HCT116 (cell line): ENCODE measurements at regions not wholly inside any gene's neighbourhood (a gene's known extent, or its start where the extent isn't known, plus 50 kb on each side); places are given as distances from the start of the nearest gene placed in this dataset.

Source experiments
- ATAC-seq: fragments of 200-7000 bp; cut with Tn5 transposase; 2 replicates; pipeline ENCODE4 v1.9.1; 2020; ENCODE audit warnings: mild to moderate bottlenecking, moderate library complexity
- BruUV-seq: library from RNA; stranded (reverse); fragments of 400-500 nt; replicated peaks from 2 replicates; lab custom pipeline; 2021; lab: Mats Ljungman, UMichigan
- CTCF ChIA-PET: fragments of 300-600 bp; sonication (Branson Sonifier 250); formaldehyde crosslinking; loops from one replicate; lab custom pipeline; 2021; ENCODE audit warnings: antibody characterized with exemption; lab: Charles Lee
- POLR2A ChIA-PET: fragments of 300-600, 350-600 bp; sonication (Branson Sonifier 250); formaldehyde crosslinking; loops from one replicate; lab custom pipeline; 2021; ENCODE audit warnings: antibody characterized with exemption; lab: Charles Lee
- RAD21 ChIA-PET, 2 experiments: fragments of 300-600 bp; sonication (Branson Sonifier 250); formaldehyde crosslinking; loops; one replicate each; lab custom pipeline; 2023; ENCODE audit warnings: low total read pairs in 2 of 2; ENCODE audit not compliant: uncharacterized antibody in 2 of 2, unreplicated experiment in 2 of 2, low non-redundant PET in 1 of 2; lab: Charles Lee
- DNase-seq: peaks from one replicate; pipeline ENCODE4 v3.0.0-alpha.2; 2010; ENCODE audit warnings: low read depth, low spot score
- H2AFZ ChIP-seq: fragments of 200-600 bp; shearing (Covaris generic), sonication (generic); 2 replicates; pipeline ENCODE4 v1.6.1; 2017; ENCODE audit warnings: low read depth, mixed run types, mixed read lengths, antibody characterized with exemption, low read length; ENCODE audit not compliant: poor library complexity, severe bottlenecking
- H3K27ac ChIP-seq: 2 replicates; pipeline ENCODE4 v1.5.1; 2012; ENCODE audit warnings: low read depth, low read length
- H3K27me3 ChIP-seq: fragments of 200-600 bp; sonication (generic); 2 replicates; pipeline ENCODE4 v1.6.1; 2016; ENCODE audit warnings: mixed run types, low read length, mixed read lengths; ENCODE audit not compliant: insufficient read depth
- H3K36me3 ChIP-seq, 2 experiments: fragments of 200-500 bp in 1 of 2; fragments of 200-600 bp in 1 of 2; sonication (Bioruptor generic) in 1 of 2; sonication (generic) in 1 of 2; 2 replicates each; pipeline versions ENCODE4 v1.5.1 to v1.6.1; 2014 to 2016; ENCODE audit warnings: low read length in 2 of 2, inconsistent platforms in 1 of 2, mixed read lengths in 1 of 2, mixed run types in 1 of 2; ENCODE audit not compliant: insufficient read depth in 2 of 2, control insufficient read depth in 1 of 2
- H3K4me1 ChIP-seq, 2 experiments: fragments of 200-600 bp in 1 of 2; sonication (generic) in 1 of 2; 2 replicates each; pipeline versions ENCODE4 v1.5.1 to v1.6.1; 2012 to 2017; ENCODE audit warnings: low read length in 2 of 2, inconsistent platforms in 1 of 2, mild to moderate bottlenecking in 1 of 2, mixed read lengths in 1 of 2, mixed run types in 1 of 2, moderate library complexity in 1 of 2; ENCODE audit not compliant: insufficient read depth in 2 of 2, control insufficient read depth in 1 of 2
- H3K4me2 ChIP-seq: fragments of 200-600 bp; sonication (generic); 2 replicates; pipeline ENCODE4 v1.6.1; 2017; ENCODE audit warnings: mixed run types, low read length, mixed read lengths
- H3K4me3 ChIP-seq, 2 experiments: fragments of 200-600 bp in 1 of 2; sonication (generic) in 1 of 2; replicated peaks in 1 of 2; 2 replicates each; pipeline ENCODE4 v1.5.1; 2011 to 2016; ENCODE audit warnings: low read length in 2 of 2, control low read depth in 1 of 2, low read depth in 1 of 2, mild to moderate bottlenecking in 1 of 2, mixed read lengths in 1 of 2, mixed run types in 1 of 2
- H3K79me2 ChIP-seq: fragments of 200-600 bp; sonication (generic); 2 replicates; pipeline ENCODE4 v1.6.1; 2017; ENCODE audit warnings: mild to moderate bottlenecking, mixed run types, low read length, moderate library complexity, mixed read lengths; ENCODE audit not compliant: insufficient read depth
- H3K9ac ChIP-seq: fragments of 200-600 bp; sonication (generic); 2 replicates; pipeline ENCODE4 v1.6.1; 2016; ENCODE audit warnings: low read length, mixed read lengths
- H3K9me2 ChIP-seq: fragments of 200-600 bp; sonication (generic), shearing (Covaris generic); 2 replicates; pipeline ENCODE4 v1.6.1; 2017; ENCODE audit warnings: mixed run types, mild to moderate bottlenecking, moderate library complexity; ENCODE audit not compliant: insufficient read depth
- H3K9me3 ChIP-seq, 2 experiments: fragments of 200-500 bp in 1 of 2; fragments of 200-600 bp in 1 of 2; sonication (Bioruptor generic) in 1 of 2; sonication (generic) in 1 of 2; 2 replicates each; pipeline ENCODE4 v1.6.1; 2014 to 2017; ENCODE audit warnings: low read length in 2 of 2, mixed read lengths in 2 of 2, inconsistent platforms in 1 of 2, low read depth in 1 of 2, mild to moderate bottlenecking in 1 of 2, mixed run types in 1 of 2, moderate library complexity in 1 of 2; ENCODE audit not compliant: control insufficient read depth in 1 of 2, insufficient read depth in 1 of 2
- H4K20me1 ChIP-seq: fragments of 200-600 bp; sonication (generic), shearing (Covaris generic); 2 replicates; pipeline ENCODE4 v1.6.1; 2017; ENCODE audit warnings: mixed run types, mild to moderate bottlenecking, moderate library complexity; ENCODE audit not compliant: insufficient read depth
- CEBPB ChIP-seq: IDR thresholded peaks from 2 replicates; pipeline ENCODE4 v1.6.1; 2012; ENCODE audit warnings: low read depth
- ELF1 ChIP-seq: IDR thresholded peaks from 2 replicates; pipeline ENCODE4 v1.6.1; 2012; ENCODE audit warnings: low read depth, borderline replicate concordance
- EZH2 ChIP-seq: fragments of 200-600 bp; sonication (generic); IDR thresholded peaks from 2 replicates; pipeline ENCODE4 v1.6.1; 2017; ENCODE audit warnings: antibody characterized with exemption, mixed run types
- EZH2phosphoT487 ChIP-seq: fragments of 200-600 bp; IDR thresholded peaks from 2 replicates; pipeline ENCODE4 v1.6.1; 2018; ENCODE audit warnings: antibody characterized with exemption, borderline replicate concordance
- FOSL1 ChIP-seq: IDR thresholded peaks from 2 replicates; pipeline ENCODE4 v1.6.1; 2012; ENCODE audit warnings: low read depth
- POLR2A ChIP-seq: IDR thresholded peaks from 2 replicates; pipeline ENCODE4 v1.7.0; 2011; ENCODE audit warnings: borderline replicate concordance; ENCODE audit not compliant: insufficient read depth, insufficient read length; ENCODE audit errors: extremely low read depth
- RAD21 ChIP-seq: IDR thresholded peaks from 2 replicates; pipeline ENCODE4 v1.6.1; 2012; ENCODE audit warnings: low read depth, mild to moderate bottlenecking
- SIN3A ChIP-seq: IDR thresholded peaks from 2 replicates; pipeline ENCODE4 v1.6.1; 2012; ENCODE audit warnings: low read depth
- SP1 ChIP-seq: IDR thresholded peaks from 2 replicates; pipeline ENCODE4 v1.6.1; 2012; ENCODE audit warnings: low read depth
- SRF ChIP-seq: IDR thresholded peaks from 2 replicates; pipeline ENCODE4 v1.6.1; 2012; ENCODE audit warnings: low read depth
- TCF7L2 ChIP-seq: IDR thresholded peaks from 2 replicates; pipeline ENCODE4 v1.7.0; 2011; ENCODE audit warnings: borderline replicate concordance, inconsistent platforms; ENCODE audit not compliant: insufficient read depth, insufficient read length; ENCODE audit errors: extremely low read depth
- ZNF274 ChIP-seq: fragments of 200-500 bp; sonication (Bioruptor generic); IDR thresholded peaks from 2 replicates; pipeline ENCODE4 v1.6.1; 2014; ENCODE audit warnings: mild to moderate bottlenecking, low read depth, low read length, inconsistent platforms
- intact Hi-C: fragments of 100-400 bp; cut with micrococcal nuclease; formaldehyde crosslinking; loops from 2 replicates; pipeline ENCODE4 v1.10.0; 2022
- TF ChIP-seq, protein P1 (sequence below): IDR thresholded peaks from 2 replicates; pipeline ENCODE4 v1.6.1; 2012; ENCODE audit warnings: low read depth
- TF ChIP-seq, protein P2 (sequence below): IDR thresholded peaks from 2 replicates; pipeline ENCODE4 v1.6.1; 2011; ENCODE audit warnings: mild to moderate bottlenecking, low read length, moderate library complexity; ENCODE audit not compliant: insufficient replicate concordance; ENCODE audit errors: extremely low read depth
- TF ChIP-seq, protein P3 (sequence below): IDR thresholded peaks from 2 replicates; pipeline ENCODE4 v1.6.1; 2012

DNA sequence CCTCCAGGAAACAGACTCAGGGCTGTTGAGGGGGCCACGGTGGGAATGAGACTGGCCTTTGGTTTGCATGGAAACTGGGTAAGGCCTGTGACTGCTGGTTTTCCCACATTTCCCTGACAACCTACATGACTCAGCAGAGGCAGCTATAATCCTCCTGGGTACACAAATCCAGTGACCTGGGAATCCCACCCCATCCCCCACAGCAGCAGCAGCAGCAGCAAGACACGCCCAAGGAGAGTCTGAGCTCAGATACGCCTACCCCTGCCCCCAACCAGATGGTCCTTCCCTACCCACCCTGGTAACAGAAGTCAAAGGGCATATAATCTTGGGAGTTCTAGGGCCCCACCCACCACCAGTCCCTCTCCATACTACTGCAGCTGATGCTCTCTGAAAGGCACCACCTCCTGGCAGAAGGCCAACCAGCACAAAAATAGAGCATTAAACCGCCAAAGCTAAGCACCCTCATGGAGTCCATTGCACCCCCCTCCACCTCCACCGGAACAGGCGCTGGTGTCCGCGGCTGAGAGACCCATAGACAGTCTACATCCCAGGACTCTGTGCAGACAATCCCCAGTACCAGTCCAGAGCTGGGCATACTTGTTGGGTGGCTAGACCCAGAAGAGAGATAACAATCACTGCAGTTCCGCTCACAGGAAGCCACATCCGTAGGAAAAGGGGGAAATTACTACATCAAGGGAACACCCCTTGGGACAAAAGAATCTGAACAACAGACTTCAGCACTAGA is 237.2 kb upstream of the SPRY2 start:
- Histone ChIP-seq H3K4me1 (no peaks in the 10 kb centered on the region), H3K27ac (no peak overlapping the region), H3K9ac (no peak overlapping the region), H3K36me3 (no peaks in the 10 kb centered on the region), H2AFZ (no peak overlapping the region), H3K9me3 (no peaks in the 10 kb centered on the region), H3K9me2 (no peaks in the 10 kb centered on the region), H3K4me3 (no peak overlapping the region), H3K4me2 (no peak overlapping the region), H3K79me2 (no peaks in the 10 kb centered on the region), H3K27me3 (no peaks in the 10 kb centered on the region), H4K20me1 (no peaks in the 10 kb centered on the region)
- ATAC-seq (no peak), DNase-seq (no peak)
- no TSS peak for BruUV-seq
- TF ChIP-seq FOSL1 (no peak), SRF (no peak), EZH2 (no peak), TCF7L2 (no peak), CEBPB (no peak), SP1 (no peak), ZNF274 (no peak), SIN3A (no peak), EZH2phosphoT487 (no peak), POLR2A (no peak), ELF1 (no peak), RAD21 (no peak)
- TF ChIP-seq, protein P1, sequence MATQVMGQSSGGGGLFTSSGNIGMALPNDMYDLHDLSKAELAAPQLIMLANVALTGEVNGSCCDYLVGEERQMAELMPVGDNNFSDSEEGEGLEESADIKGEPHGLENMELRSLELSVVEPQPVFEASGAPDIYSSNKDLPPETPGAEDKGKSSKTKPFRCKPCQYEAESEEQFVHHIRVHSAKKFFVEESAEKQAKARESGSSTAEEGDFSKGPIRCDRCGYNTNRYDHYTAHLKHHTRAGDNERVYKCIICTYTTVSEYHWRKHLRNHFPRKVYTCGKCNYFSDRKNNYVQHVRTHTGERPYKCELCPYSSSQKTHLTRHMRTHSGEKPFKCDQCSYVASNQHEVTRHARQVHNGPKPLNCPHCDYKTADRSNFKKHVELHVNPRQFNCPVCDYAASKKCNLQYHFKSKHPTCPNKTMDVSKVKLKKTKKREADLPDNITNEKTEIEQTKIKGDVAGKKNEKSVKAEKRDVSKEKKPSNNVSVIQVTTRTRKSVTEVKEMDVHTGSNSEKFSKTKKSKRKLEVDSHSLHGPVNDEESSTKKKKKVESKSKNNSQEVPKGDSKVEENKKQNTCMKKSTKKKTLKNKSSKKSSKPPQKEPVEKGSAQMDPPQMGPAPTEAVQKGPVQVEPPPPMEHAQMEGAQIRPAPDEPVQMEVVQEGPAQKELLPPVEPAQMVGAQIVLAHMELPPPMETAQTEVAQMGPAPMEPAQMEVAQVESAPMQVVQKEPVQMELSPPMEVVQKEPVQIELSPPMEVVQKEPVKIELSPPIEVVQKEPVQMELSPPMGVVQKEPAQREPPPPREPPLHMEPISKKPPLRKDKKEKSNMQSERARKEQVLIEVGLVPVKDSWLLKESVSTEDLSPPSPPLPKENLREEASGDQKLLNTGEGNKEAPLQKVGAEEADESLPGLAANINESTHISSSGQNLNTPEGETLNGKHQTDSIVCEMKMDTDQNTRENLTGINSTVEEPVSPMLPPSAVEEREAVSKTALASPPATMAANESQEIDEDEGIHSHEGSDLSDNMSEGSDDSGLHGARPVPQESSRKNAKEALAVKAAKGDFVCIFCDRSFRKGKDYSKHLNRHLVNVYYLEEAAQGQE, result no peak
- TF ChIP-seq, protein P2, sequence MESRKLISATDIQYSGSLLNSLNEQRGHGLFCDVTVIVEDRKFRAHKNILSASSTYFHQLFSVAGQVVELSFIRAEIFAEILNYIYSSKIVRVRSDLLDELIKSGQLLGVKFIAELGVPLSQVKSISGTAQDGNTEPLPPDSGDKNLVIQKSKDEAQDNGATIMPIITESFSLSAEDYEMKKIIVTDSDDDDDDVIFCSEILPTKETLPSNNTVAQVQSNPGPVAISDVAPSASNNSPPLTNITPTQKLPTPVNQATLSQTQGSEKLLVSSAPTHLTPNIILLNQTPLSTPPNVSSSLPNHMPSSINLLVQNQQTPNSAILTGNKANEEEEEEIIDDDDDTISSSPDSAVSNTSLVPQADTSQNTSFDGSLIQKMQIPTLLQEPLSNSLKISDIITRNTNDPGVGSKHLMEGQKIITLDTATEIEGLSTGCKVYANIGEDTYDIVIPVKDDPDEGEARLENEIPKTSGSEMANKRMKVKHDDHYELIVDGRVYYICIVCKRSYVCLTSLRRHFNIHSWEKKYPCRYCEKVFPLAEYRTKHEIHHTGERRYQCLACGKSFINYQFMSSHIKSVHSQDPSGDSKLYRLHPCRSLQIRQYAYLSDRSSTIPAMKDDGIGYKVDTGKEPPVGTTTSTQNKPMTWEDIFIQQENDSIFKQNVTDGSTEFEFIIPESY, result no peak
- TF ChIP-seq, protein P3, sequence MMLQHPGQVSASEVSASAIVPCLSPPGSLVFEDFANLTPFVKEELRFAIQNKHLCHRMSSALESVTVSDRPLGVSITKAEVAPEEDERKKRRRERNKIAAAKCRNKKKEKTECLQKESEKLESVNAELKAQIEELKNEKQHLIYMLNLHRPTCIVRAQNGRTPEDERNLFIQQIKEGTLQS, result no peak
- RAD21 ChIA-PET, result no interaction called here
- CTCF ChIA-PET, result no interaction called here
- intact Hi-C loops, result no loop called here
- POLR2A ChIA-PET, result interaction anchor here (0.5 kb wide), 1 partner anchor 26 kb away, joined by 3 read pairs; no protein-coding TSS in a partner anchor
